Activated naive CD4-positive, alpha-beta T cell treated with anti-CD3 and anti-CD28 coated beads, Interleukin-2, amount 10 ng/mL, durations not matched to agents 7 days and 5 days (primary cell): ENCODE measurements at regions not wholly inside any gene's neighbourhood (a gene's known extent, or its start where the extent isn't known, plus 50 kb on each side); places are given as distances from the start of the nearest gene placed in this dataset.

Experiments
- CTCF ChIA-PET: fragments of 350-600 bp; sonication (Branson Sonifier 250); formaldehyde crosslinking; loops from one replicate; lab custom pipeline; 2021; ENCODE audit warnings: antibody characterized with exemption; lab: Charles Lee
- DNase-seq: peaks from one replicate; pipeline ENCODE4 v3.0.0-alpha.2; 2020
- H3K27ac Mint-ChIP-seq: one replicate; pipeline ENCODE4 v1.8.0; 2021; ENCODE audit warnings: mild to moderate bottlenecking, moderate library complexity, mixed read lengths
- H3K27me3 Mint-ChIP-seq: one replicate; pipeline ENCODE4 v1.8.0; 2021; ENCODE audit warnings: mild to moderate bottlenecking, mixed read lengths
- H3K36me3 Mint-ChIP-seq: one replicate; pipeline ENCODE4 v1.8.0; 2021; ENCODE audit warnings: mixed read lengths
- H3K4me1 Mint-ChIP-seq: one replicate; pipeline ENCODE4 v1.8.0; 2021; ENCODE audit warnings: mixed read lengths
- H3K4me3 Mint-ChIP-seq: one replicate; pipeline ENCODE4 v1.8.0; 2021; ENCODE audit warnings: mild to moderate bottlenecking, moderate library complexity, mixed read lengths
- H3K9me3 Mint-ChIP-seq: one replicate; pipeline ENCODE4 v1.8.0; 2021; ENCODE audit warnings: mixed read lengths

GRCh38 chr9:7340451-7340850, 459.1 kb downstream of the DMAC1 start:
- Mint-ChIP-seq H3K9me3 (no peaks in the 10 kb centered on the region), H3K4me3 (no peak overlapping the region), H3K27ac (no peak overlapping the region), H3K36me3 (no peaks in the 10 kb centered on the region), H3K4me1 (no peaks in the 10 kb centered on the region), H3K27me3 (peaks cover 16% of the 10 kb centered on the region)
- no peak for DNase-seq
- CTCF ChIA-PET: interaction anchor here (0.7 to 1.0 kb wide), 2 partner anchors 10 to 107 kb away, joined by 3 to 5 read pairs; no protein-coding TSS in a partner anchor

GRCh38 chr9:7338586-7339281, 460.8 kb downstream of the DMAC1 start:
- peaks cover 10% of the 10 kb centered on the region for H3K27me3 Mint-ChIP-seq
- H3K27ac Mint-ChIP-seq: no peak overlapping the region
- CTCF ChIA-PET: no interaction called here
- no peaks in the 10 kb centered on the region for H3K36me3 Mint-ChIP-seq
- H3K4me3 Mint-ChIP-seq: no peak overlapping the region
- no peaks in the 10 kb centered on the region for H3K9me3 Mint-ChIP-seq
- H3K4me1 Mint-ChIP-seq: no peaks in the 10 kb centered on the region
- no peak for DNase-seq

- no peaks in the 10 kb centered on the region for H3K36me3 Mint-ChIP-seq
- H3K27me3 Mint-ChIP-seq: peaks cover 6% of the 10 kb centered on the region
- no peak overlapping the region for H3K4me3 Mint-ChIP-seq
- no peak for DNase-seq
- no peaks in the 10 kb centered on the region for H3K9me3 Mint-ChIP-seq
- no peak overlapping the region for H3K27ac Mint-ChIP-seq
- CTCF ChIA-PET: no interaction called here
- H3K4me1 Mint-ChIP-seq: no peaks in the 10 kb centered on the region
Measured at GRCh38 chr9:7336356-7337065, 463.1 kb downstream of the DMAC1 start.

GRCh38 chr9:7333719-7334118, 465.9 kb downstream of the DMAC1 start:
- Mint-ChIP-seq H3K4me1 (no peaks in the 10 kb centered on the region), H3K27ac (no peak overlapping the region), H3K27me3 (peaks cover 6% of the 10 kb centered on the region), H3K36me3 (no peaks in the 10 kb centered on the region), H3K9me3 (no peaks in the 10 kb centered on the region), H3K4me3 (no peak overlapping the region)
- CTCF ChIA-PET: no interaction called here
- no peak for DNase-seq

- Mint-ChIP-seq H3K36me3 (no peaks in the 10 kb centered on the region), H3K4me1 (no peaks in the 10 kb centered on the region), H3K27ac (no peak overlapping the region), H3K4me3 (no peak overlapping the region), H3K9me3 (no peaks in the 10 kb centered on the region), H3K27me3 (peaks cover 6% of the 10 kb centered on the region)
- CTCF ChIA-PET: no interaction called here
- DNase-seq: no peak
Measured at GRCh38 chr9:7332780-7333179, 466.8 kb downstream of the DMAC1 start.

- Mint-ChIP-seq H3K9me3 (no peaks in the 10 kb centered on the region), H3K27ac (no peak overlapping the region), H3K36me3 (no peaks in the 10 kb centered on the region), H3K4me1 (no peaks in the 10 kb centered on the region), H3K27me3 (no peaks in the 10 kb centered on the region), H3K4me3 (no peak overlapping the region)
- CTCF ChIA-PET: no interaction called here
- DNase-seq: no peak
Measured at GRCh38 chr9:7328453-7328852, 471.1 kb downstream of the DMAC1 start.

- Mint-ChIP-seq H3K9me3 (no peaks in the 10 kb centered on the region), H3K36me3 (no peaks in the 10 kb centered on the region), H3K27ac (no peak overlapping the region), H3K4me3 (no peak overlapping the region), H3K4me1 (no peaks in the 10 kb centered on the region), H3K27me3 (no peaks in the 10 kb centered on the region)
- CTCF ChIA-PET: no interaction called here
- no peak for DNase-seq
Measured at GRCh38 chr9:7325995-7326394, 473.6 kb downstream of the DMAC1 start.

- DNase-seq: no peak
- no peaks in the 10 kb centered on the region for H3K36me3 Mint-ChIP-seq
- H3K27ac Mint-ChIP-seq: no peak overlapping the region
- H3K27me3 Mint-ChIP-seq: no peaks in the 10 kb centered on the region
- H3K4me3 Mint-ChIP-seq: no peak overlapping the region
- no peaks in the 10 kb centered on the region for H3K9me3 Mint-ChIP-seq
- no peaks in the 10 kb centered on the region for H3K4me1 Mint-ChIP-seq
- CTCF ChIA-PET: no interaction called here
Measured at GRCh38 chr9:7324152-7324598, 475.4 kb downstream of the DMAC1 start.

- Mint-ChIP-seq H3K9me3 (no peaks in the 10 kb centered on the region), H3K4me1 (no peaks in the 10 kb centered on the region), H3K4me3 (no peak overlapping the region), H3K27ac (no peak overlapping the region), H3K27me3 (peaks cover 8% of the 10 kb centered on the region), H3K36me3 (no peaks in the 10 kb centered on the region)
- DNase-seq: no peak
- CTCF ChIA-PET: interaction anchor here (0.6 kb wide), 1 partner anchor 529 kb away, joined by 5 read pairs; no protein-coding TSS in a partner anchor
Measured at GRCh38 chr9:7320841-7321240, 478.7 kb downstream of the DMAC1 start.

- Mint-ChIP-seq H3K27me3 (peaks cover 8% of the 10 kb centered on the region), H3K4me3 (no peak overlapping the region), H3K4me1 (no peaks in the 10 kb centered on the region), H3K9me3 (peaks cover 4% of the 10 kb centered on the region), H3K36me3 (no peaks in the 10 kb centered on the region), H3K27ac (no peak overlapping the region)
- DNase-seq: no peak
- CTCF ChIA-PET: no interaction called here
Measured at GRCh38 chr9:7320139-7320538, 479.4 kb downstream of the DMAC1 start.

GRCh38 chr9:7318920-7319319, 480.7 kb downstream of the DMAC1 start:
- CTCF ChIA-PET: no interaction called here
- no peaks in the 10 kb centered on the region for H3K36me3 Mint-ChIP-seq
- no peaks in the 10 kb centered on the region for H3K4me1 Mint-ChIP-seq
- peaks cover 8% of the 10 kb centered on the region for H3K9me3 Mint-ChIP-seq
- no peak overlapping the region for H3K27ac Mint-ChIP-seq
- peaks cover 8% of the 10 kb centered on the region for H3K27me3 Mint-ChIP-seq
- no peak for DNase-seq
- no peak overlapping the region for H3K4me3 Mint-ChIP-seq

- no peak for DNase-seq
- Mint-ChIP-seq H3K36me3 (no peaks in the 10 kb centered on the region), H3K27ac (no peak overlapping the region), H3K27me3 (peaks cover 8% of the 10 kb centered on the region), H3K4me3 (no peak overlapping the region), H3K9me3 (peaks cover 20% of the 10 kb centered on the region), H3K4me1 (no peaks in the 10 kb centered on the region)
- CTCF ChIA-PET: no interaction called here
Measured at GRCh38 chr9:7316967-7317366, 482.6 kb downstream of the DMAC1 start.

- Mint-ChIP-seq H3K36me3 (no peaks in the 10 kb centered on the region), H3K9me3 (peaks cover 20% of the 10 kb centered on the region), H3K4me1 (no peaks in the 10 kb centered on the region), H3K27ac (no peak overlapping the region), H3K4me3 (no peak overlapping the region), H3K27me3 (peaks cover 8% of the 10 kb centered on the region)
- CTCF ChIA-PET: interaction anchor here (0.7 kb wide), 1 partner anchor 489 kb away, joined by 3 read pairs; no protein-coding TSS in a partner anchor
- no peak for DNase-seq
Measured at GRCh38 chr9:7316166-7316795, 483.3 kb downstream of the DMAC1 start.

- H3K27me3 Mint-ChIP-seq: peaks cover 8% of the 10 kb centered on the region
- H3K27ac Mint-ChIP-seq: no peak overlapping the region
- peaks cover 21% of the 10 kb centered on the region for H3K9me3 Mint-ChIP-seq
- CTCF ChIA-PET: interaction anchor here (0.7 kb wide), 1 partner anchor 488 kb away, joined by 3 read pairs; no protein-coding TSS in a partner anchor
- DNase-seq: no peak
- no peaks in the 10 kb centered on the region for H3K4me1 Mint-ChIP-seq
- no peak overlapping the region for H3K4me3 Mint-ChIP-seq
- no peaks in the 10 kb centered on the region for H3K36me3 Mint-ChIP-seq
Measured at GRCh38 chr9:7315746-7316145, 483.8 kb downstream of the DMAC1 start.
